Neutrophil (primary cell): ENCODE measurements at regions not wholly inside any gene's neighbourhood (a gene's known extent, or its start where the extent isn't known, plus 50 kb on each side); places are given as distances from the start of the nearest gene placed in this dataset.

Experiments
- H3K27ac ChIP-seq: fragments of 200-600 bp; sonication (generic); 2 replicates; pipeline ENCODE4 v1.5.1; 2016; ENCODE audit warnings: mild to moderate bottlenecking, moderate library complexity
- H3K27me3 ChIP-seq: fragments of 200-600 bp; sonication (generic); 2 replicates; pipeline ENCODE4 v1.6.0; 2016; ENCODE audit warnings: mild to moderate bottlenecking
- H3K36me3 ChIP-seq: fragments of 200-600 bp; sonication (generic); 2 replicates; pipeline ENCODE4 v1.5.1; 2017
- H3K4me1 ChIP-seq, 2 experiments: fragments of 200-600 bp in 1 of 2; sonication (generic) in 1 of 2; 1 replicate in 1 of 2; 2 replicates in 1 of 2; pipeline versions ENCODE4 v1.5.1 to v1.6.1; 2013 to 2016; ENCODE audit warnings: low read depth in 1 of 2, low read length in 1 of 2, mild to moderate bottlenecking in 1 of 2, moderate library complexity in 1 of 2; ENCODE audit not compliant: control insufficient read depth in 1 of 2, insufficient read depth in 1 of 2
- H3K4me3 ChIP-seq, 2 experiments: fragments of 200-600 bp in 1 of 2; sonication (generic) in 1 of 2; 1 replicate in 1 of 2; 2 replicates in 1 of 2; pipeline ENCODE4 v1.5.1; 2013 to 2016; ENCODE audit warnings: low read depth in 1 of 2, low read length in 1 of 2, mild to moderate bottlenecking in 1 of 2, moderate library complexity in 1 of 2
- H3K9me3 ChIP-seq: fragments of 200-600 bp; sonication (generic); 2 replicates; pipeline ENCODE4 v1.5.1; 2016
- CTCF ChIP-seq: fragments of 200-600 bp; sonication (generic); IDR thresholded peaks from 2 replicates; pipeline ENCODE4 v1.5.1; 2016; ENCODE audit warnings: antibody characterized with exemption

DNA sequence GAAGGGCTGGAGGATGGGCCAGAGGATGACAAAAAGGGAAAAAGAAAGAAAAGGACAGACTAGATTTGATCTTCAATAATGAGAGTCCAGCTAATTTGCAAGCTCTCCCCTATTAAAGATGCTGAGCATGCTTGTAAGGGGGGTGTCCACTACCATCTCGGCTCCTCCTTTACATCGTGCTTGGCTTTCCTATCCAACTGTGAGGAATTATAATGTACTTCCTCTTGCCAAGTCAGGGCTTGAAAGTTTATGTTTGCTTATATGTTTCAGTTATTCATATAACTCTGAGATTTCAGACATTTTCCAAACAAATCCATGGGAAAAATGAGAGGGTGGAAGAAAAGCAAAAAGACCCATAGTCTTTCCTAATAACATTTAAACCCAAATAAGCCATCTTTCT, 387.1 kb downstream of the METTL15 start:
- Histone ChIP-seq H3K4me1 (no peaks in the 10 kb centered on the region), H3K36me3 (no peaks in the 10 kb centered on the region), H3K4me3 (no peak overlapping the region), H3K9me3 (no peaks in the 10 kb centered on the region), H3K27me3 (no peaks in the 10 kb centered on the region), H3K27ac (no peak overlapping the region)
- no peak for TF ChIP-seq CTCF

- Histone ChIP-seq H3K27ac (no peak overlapping the region), H3K36me3 (no peaks in the 10 kb centered on the region), H3K9me3 (no peaks in the 10 kb centered on the region), H3K4me3 (no peak overlapping the region), H3K27me3 (no peaks in the 10 kb centered on the region), H3K4me1 (no peaks in the 10 kb centered on the region)
- TF ChIP-seq CTCF: no peak
Measured at GRCh38 chr11:28491431-28491830, 383.2 kb downstream of the METTL15 start.

DNA sequence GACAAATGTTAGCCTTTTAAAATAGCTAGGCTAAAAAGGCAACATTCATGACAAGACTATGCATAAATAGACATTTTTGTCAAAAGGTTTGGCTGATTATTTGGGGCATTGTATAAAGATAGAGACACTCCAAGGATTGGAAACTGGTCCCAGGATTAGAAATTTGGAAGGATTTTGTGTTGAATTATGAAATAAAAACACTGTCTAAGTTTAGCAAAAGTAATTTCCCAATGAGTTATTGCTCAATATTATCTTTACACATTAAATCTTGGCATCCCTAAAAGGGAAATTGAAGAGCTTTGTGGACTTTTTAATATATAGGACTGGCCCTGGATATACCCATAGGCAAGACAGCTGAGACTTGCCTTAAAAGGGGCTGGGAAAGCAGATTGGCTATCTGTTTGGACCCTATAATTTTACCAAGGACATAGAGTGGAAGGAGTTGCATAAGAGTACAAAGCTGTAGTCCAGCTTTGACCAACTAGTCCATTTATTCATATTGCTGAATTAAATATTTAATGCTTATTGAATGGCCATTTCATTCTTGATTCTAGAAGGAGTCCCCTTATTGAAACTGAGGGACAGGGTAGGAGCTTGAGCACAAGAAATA, 382.7 kb downstream of the METTL15 start:
- Histone ChIP-seq H3K9me3 (no peaks in the 10 kb centered on the region), H3K36me3 (no peaks in the 10 kb centered on the region), H3K4me1 (no peaks in the 10 kb centered on the region), H3K27me3 (no peaks in the 10 kb centered on the region), H3K4me3 (no peak overlapping the region), H3K27ac (no peak overlapping the region)
- TF ChIP-seq CTCF: no peak

DNA sequence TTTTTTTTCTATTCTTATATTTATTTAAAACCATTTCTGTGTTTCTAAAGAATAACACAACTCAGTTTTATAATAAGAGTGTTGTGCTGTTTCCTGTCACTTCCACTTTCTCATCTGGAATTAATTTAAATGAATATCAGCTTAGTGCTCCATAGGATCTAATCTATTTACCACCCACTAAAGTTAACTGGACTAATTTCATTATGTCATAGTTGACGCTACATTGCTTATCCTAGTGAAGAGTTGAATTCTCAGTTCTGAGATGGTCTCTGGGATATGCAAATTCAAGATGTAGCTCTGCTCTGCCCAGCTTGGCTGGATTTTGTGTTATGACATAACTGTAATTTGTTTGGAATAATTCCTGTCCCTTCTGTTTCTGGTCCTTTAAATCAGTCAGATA, 380.1 kb downstream of the METTL15 start:
- H3K27me3 ChIP-seq: no peaks in the 10 kb centered on the region
- no peak for TF ChIP-seq CTCF
- no peak overlapping the region for H3K27ac ChIP-seq
- no peak overlapping the region for H3K4me3 ChIP-seq
- H3K4me1 ChIP-seq: no peaks in the 10 kb centered on the region
- no peaks in the 10 kb centered on the region for H3K9me3 ChIP-seq
- no peaks in the 10 kb centered on the region for H3K36me3 ChIP-seq

DNA sequence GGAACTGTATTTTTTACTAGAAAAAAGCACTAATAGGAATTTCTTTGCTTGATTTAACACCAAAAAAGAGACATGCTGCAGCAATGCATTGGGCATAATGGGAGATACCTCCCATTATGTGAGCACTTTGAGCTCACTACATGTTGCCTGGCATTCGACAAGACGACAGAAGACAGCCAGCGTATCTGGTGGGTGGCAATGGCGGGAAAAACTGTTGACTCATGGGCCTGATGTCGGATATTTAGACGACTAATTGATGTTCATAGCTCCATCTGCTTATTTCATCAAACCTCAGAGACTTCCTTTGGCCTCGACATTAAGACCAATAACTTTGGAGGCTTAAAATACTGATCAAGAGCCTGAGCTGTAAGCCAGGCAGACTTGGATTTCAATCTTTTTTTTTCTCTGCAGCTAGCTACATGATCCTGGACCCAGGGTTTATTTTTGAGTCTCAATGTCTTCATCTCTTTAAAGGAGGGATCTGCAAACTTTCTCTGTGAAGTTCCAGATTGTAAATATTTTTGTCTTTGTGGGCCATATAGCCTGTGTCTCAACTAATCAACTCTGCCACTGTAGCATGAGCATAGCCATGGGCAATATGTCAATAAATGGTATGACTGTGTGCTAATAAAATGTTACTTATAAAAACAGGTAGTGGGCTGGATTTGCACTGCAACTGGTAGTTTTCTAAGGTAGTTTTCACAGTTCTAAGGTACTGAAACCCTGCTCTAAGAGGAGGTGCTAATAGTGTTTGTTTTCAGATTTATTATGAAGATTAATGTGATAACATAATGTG, 375.1 kb downstream of the METTL15 start:
- TF ChIP-seq CTCF: no peak
- Histone ChIP-seq H3K27me3 (no peaks in the 10 kb centered on the region), H3K4me3 (no peak overlapping the region), H3K4me1 (no peaks in the 10 kb centered on the region), H3K36me3 (no peaks in the 10 kb centered on the region), H3K9me3 (no peaks in the 10 kb centered on the region), H3K27ac (no peak overlapping the region)
